ENCODE measurements at regions not wholly inside any gene's neighbourhood (a gene's known extent, or its start where the extent isn't known, plus 50 kb on each side); places are given as distances from the start of the nearest gene placed in this dataset.

DNA sequence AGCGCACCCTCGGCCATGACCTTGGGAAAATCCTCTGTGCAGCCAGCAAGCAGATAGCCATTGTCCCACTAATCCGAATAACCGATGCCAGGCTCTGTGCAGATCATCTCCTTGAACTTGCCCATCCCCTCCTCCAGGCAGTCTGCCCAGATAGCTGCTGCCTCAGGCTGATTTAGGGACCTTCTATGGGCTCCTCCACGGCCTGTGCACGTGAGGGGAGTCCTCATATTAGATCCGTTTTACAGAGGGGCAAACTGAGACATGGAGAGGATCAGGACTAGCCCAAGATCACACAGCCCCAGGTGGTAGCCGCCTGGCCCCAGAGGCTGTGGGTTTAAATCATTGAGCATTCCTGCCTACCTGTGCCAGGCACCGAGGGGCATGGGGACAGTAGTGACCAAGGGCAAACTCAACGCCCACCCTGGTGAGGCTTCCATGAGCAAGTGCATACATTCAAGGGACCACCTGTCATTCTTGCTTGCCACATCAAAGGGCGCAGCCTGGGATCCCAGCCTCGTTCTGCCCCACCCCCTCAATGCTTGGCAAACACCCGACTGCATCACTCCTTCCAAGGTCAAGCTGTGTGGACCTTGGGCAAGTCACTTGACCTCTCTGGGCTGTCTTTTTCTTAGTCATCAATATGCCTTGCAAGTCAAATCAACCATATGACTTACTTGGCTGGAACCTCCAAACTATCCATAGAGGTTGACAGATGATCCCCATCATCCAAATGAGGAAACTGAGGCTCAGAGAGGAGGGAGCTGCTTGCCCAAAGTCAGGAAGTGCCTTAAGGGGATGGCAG is 131.6 kb downstream of the MN1 start:
- no peak for TF ChIP-seq POLR2AphosphoS5 (IDR thresholded peaks at IDR 0.05; ENCODE audit: low read depth, low read length)
- no peak for TF ChIP-seq SIN3A (IDR thresholded peaks at IDR 0.05; ENCODE audit: borderline replicate concordance, insufficient read depth, low read length)
- TF ChIP-seq TAF1 (IDR thresholded peaks at IDR 0.05; ENCODE audit: borderline replicate concordance, insufficient read depth, low read length): no peak
- no peak for TF ChIP-seq FOXP2 (optimal IDR thresholded peaks at IDR 0.05; ENCODE audit: borderline replicate concordance, extremely low read depth, extremely low read length, insufficient read depth)
- TF ChIP-seq, protein P1, sequence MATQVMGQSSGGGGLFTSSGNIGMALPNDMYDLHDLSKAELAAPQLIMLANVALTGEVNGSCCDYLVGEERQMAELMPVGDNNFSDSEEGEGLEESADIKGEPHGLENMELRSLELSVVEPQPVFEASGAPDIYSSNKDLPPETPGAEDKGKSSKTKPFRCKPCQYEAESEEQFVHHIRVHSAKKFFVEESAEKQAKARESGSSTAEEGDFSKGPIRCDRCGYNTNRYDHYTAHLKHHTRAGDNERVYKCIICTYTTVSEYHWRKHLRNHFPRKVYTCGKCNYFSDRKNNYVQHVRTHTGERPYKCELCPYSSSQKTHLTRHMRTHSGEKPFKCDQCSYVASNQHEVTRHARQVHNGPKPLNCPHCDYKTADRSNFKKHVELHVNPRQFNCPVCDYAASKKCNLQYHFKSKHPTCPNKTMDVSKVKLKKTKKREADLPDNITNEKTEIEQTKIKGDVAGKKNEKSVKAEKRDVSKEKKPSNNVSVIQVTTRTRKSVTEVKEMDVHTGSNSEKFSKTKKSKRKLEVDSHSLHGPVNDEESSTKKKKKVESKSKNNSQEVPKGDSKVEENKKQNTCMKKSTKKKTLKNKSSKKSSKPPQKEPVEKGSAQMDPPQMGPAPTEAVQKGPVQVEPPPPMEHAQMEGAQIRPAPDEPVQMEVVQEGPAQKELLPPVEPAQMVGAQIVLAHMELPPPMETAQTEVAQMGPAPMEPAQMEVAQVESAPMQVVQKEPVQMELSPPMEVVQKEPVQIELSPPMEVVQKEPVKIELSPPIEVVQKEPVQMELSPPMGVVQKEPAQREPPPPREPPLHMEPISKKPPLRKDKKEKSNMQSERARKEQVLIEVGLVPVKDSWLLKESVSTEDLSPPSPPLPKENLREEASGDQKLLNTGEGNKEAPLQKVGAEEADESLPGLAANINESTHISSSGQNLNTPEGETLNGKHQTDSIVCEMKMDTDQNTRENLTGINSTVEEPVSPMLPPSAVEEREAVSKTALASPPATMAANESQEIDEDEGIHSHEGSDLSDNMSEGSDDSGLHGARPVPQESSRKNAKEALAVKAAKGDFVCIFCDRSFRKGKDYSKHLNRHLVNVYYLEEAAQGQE (IDR thresholded peaks at IDR 0.05; ENCODE audit: insufficient read depth in 1 of 2, low read depth in 2 of 2, low read length in 2 of 2): no peak

DNA sequence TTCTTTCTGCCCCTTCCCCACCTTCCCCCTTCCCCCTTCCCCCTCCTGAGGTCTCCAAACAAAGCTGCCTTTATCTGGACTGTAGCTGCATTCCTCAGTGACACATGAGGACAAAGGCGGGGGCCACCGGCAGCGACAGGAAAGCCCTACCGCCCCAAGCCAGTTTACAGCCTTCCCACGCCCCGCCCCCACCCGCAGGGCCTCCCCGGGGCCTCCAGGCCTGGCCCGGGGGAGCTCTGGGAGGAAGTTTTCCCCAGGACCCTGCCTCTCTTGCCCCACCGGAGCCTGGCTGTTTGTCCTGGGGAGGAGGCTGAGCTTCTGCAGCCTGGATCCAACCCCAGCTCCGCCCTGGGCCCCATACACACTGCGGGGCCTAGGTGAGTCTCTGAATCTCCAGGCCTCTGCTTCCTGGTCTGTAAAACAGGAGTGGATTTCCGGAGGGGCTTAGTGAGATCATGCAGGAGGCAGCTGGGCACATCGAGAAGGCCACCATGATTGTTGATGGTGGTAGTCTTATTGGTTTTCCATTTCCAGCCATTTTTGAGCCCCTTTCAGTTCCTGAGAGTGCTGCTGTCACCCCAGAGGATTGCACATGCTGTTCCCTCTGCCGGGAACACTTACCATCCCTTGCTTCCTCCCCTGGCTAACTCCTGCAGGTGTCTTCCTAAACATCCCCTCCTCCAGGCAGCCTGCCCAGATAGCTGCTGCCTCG is 130.7 kb downstream of the MN1 start:
- TF ChIP-seq TAF1 (IDR thresholded peaks at IDR 0.05; ENCODE audit: borderline replicate concordance, insufficient read depth, low read length) (no peak), SIN3A (IDR thresholded peaks at IDR 0.05; ENCODE audit: borderline replicate concordance, insufficient read depth, low read length) (no peak), POLR2AphosphoS5 (IDR thresholded peaks at IDR 0.05; ENCODE audit: low read depth, low read length) (no peak), FOXP2 (optimal IDR thresholded peaks at IDR 0.05; ENCODE audit: borderline replicate concordance, extremely low read depth, extremely low read length, insufficient read depth) (no peak)
- TF ChIP-seq, protein P1 (IDR thresholded peaks at IDR 0.05; ENCODE audit: insufficient read depth in 1 of 2, low read depth in 2 of 2, low read length in 2 of 2): no peak

DNA sequence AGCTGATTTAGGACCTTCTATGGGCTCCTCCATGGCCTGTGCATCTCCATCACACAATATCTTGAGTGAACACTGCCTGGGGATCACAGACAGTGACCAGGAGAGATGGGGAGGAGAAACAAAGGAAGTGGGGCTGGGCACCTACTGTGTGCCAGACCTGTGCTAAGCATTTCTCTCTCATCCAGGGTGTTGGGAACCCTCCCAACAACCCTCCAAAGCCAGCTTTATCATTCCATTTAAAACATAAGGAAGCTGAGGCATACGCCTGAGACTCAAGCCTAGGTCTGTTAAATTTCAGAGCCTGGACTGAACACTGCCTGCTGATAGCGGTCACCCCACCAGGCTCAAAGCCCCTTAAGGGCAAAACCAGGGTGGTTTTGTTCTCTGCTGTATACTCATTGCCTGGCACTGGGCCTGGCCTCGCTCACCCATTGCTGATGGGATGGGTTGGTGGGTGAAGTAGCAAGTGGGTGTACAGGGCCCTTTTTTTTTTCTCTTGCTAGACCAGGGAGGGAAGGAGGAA is 130.1 kb downstream of the MN1 start:
- TF ChIP-seq FOXP2 (optimal IDR thresholded peaks at IDR 0.05; ENCODE audit: borderline replicate concordance, extremely low read depth, extremely low read length, insufficient read depth): no peak
- no peak for TF ChIP-seq SIN3A (IDR thresholded peaks at IDR 0.05; ENCODE audit: borderline replicate concordance, insufficient read depth, low read length)

DNA sequence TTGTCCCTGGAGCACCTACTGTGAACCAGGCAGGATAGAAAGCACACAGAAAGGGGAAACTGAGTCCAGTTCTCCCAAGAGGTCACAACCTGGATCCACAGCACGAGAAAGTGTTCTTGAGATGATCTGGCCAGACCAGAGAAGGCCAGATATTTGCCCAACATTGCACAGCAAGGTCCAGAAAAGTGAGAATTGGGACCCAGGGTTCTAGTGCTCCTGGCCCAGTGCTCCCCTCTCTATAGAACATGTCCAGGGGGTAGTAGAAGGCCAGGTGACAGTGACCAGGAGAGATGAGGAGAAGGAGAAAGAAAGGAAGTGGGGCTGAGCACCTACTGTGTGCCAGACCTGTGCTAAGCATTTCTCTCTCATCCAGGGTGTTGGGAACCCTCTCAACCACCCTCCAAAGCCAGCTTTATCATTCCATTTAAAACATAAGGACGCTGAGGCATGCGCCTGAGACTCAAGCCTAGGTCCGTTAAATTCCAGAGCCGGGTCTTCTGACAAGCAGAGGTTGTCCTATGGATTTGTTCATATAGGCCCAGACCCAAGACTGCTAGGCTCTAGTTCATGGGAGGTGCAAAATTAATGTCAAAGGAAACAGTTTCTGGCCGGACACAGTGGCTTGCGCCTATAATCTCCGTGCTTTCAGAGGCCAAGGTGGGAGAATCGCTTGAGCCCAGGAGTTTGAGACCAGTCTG is 128.7 kb downstream of the MN1 start:
- TF ChIP-seq SIN3A (IDR thresholded peaks at IDR 0.05; ENCODE audit: borderline replicate concordance, insufficient read depth, low read length): no peak
- TF ChIP-seq, protein P1 (IDR thresholded peaks at IDR 0.05; ENCODE audit: insufficient read depth in 1 of 2, low read depth in 2 of 2, low read length in 2 of 2): no peak
- no peak for TF ChIP-seq TAF1 (IDR thresholded peaks at IDR 0.05; ENCODE audit: borderline replicate concordance, insufficient read depth, low read length)
- TF ChIP-seq POLR2AphosphoS5 (IDR thresholded peaks at IDR 0.05; ENCODE audit: low read depth, low read length): no peak
- no peak for TF ChIP-seq FOXP2 (optimal IDR thresholded peaks at IDR 0.05; ENCODE audit: borderline replicate concordance, extremely low read depth, extremely low read length, insufficient read depth)

DNA sequence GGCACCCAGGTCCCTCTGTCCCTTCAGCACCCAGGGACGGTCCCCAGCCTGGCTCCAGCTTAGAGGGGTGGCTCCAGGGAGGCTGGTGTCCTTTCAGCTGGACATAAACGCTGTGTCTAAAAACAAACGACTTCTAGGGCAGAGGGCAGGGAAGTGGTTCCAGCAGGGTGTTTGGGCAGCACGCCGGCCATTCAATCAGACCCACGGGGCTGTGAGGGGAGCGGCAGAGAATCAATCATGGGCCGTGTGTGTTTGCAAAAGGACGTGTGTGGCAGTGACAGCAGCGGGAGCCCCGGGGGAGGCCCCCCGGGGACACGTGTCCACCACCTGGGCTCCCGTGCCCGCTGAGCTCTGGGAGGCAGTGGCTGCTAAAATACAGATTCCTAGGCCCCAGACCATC is 127.7 kb downstream of the MN1 start:
- TF ChIP-seq POLR2AphosphoS5 (IDR thresholded peaks at IDR 0.05; ENCODE audit: low read depth, low read length): no peak
- no peak for TF ChIP-seq TAF1 (IDR thresholded peaks at IDR 0.05; ENCODE audit: borderline replicate concordance, insufficient read depth, low read length)
- TF ChIP-seq FOXP2 (optimal IDR thresholded peaks at IDR 0.05; ENCODE audit: borderline replicate concordance, extremely low read depth, extremely low read length, insufficient read depth): no peak
- no peak for TF ChIP-seq SIN3A (IDR thresholded peaks at IDR 0.05; ENCODE audit: borderline replicate concordance, insufficient read depth, low read length)
- TF ChIP-seq, protein P1 (IDR thresholded peaks at IDR 0.05; ENCODE audit: insufficient read depth in 1 of 2, low read depth in 2 of 2, low read length in 2 of 2): no peak

All from PFSK-1 (cell line).